IPS-18c (cell line): ENCODE measurements at regions not wholly inside any gene's neighbourhood (a gene's known extent, or its start where the extent isn't known, plus 50 kb on each side); places are given as distances from the start of the nearest gene placed in this dataset.

Experiments
- H3K4me3 ChIP-seq: 2 replicates; pipeline ENCODE4 v1.7.0; 2013; ENCODE audit warnings: low read depth, mild to moderate bottlenecking, low read length, moderate library complexity; ENCODE audit not compliant: insufficient read depth
- H3K9me3 ChIP-seq: one replicate; pipeline ENCODE4 v1.6.1; 2013; ENCODE audit warnings: mild to moderate bottlenecking, low read length, moderate library complexity; ENCODE audit not compliant: control insufficient read depth, insufficient read depth

DNA sequence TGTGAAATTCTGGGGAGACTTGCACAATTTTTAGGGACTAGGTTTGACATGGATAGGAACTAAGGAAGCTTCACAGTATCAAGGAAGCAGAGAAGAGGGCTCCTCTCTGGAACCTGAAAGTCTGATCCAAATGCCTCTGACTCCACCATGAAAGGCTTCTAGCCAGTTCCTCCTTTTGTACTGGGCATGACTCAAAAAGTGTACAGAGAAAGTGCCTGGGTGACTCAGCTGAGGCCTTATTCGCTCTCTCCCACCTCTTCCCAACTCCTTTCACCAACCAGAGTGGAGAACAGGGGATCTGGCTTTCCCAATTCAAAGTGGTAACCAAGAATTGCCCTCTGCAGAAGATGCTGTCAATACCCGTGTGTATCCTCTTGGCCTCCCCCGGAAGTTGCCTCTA is 342.9 kb upstream of the PROK2 start:
- H3K4me3 ChIP-seq, result no peak overlapping the region
- H3K9me3 ChIP-seq, result no peaks in the 10 kb centered on the region

DNA sequence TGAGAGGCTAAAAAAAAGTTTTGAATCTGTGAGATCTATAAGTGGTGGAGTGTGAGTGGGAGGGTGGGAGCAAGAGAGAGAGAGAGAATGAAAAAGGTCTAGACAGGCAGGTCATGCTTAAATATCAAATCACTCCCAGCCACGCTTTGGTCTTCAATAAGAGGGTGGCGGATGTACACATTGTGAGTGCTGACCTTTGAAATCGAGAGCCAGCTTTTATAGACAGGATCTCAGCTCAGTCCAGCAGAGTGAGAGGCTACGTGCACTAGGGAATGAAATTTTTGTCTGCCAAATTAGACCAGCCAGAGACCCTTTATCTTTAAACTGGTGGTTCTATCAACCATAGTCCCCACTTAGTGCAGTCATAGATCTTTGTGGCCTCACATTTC is 342.3 kb upstream of the PROK2 start:
- Histone ChIP-seq H3K9me3 (no peaks in the 10 kb centered on the region), H3K4me3 (no peak overlapping the region)

DNA sequence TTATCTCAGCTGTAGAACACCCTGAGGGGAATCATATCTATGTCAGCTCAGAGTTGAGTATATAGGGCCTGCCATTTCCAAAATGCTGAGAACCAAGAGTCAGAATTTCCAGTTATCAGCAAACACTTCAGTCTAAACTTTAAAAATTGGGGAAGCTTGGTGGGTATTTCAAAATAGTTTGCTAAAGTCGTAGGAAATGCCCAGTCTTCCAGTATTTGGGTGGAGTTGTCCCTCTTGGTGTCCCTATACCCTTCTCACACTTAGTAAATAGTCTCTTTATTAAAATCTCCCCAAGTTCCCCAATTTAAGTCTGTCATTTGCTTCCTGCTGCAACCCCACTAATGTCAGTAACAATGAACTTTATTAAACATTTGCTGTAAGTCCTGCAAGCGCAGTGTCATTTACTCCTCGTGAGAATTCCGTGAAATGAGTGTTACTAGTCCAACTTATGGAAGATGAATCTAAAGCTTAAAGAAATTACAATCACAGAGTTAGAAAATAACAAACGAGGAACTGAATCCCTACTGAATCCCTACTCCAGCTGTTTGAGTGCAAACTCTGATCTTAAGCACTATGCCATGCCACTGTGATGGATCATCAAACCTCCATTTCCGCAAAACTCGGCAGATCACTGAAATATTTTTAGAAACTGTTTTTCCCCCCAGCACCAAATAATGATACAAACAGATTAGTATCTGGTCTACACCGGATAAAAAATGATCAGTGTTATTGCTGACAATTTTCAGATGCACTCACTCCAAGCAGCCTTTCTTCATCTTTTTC is 341.7 kb upstream of the PROK2 start:
- Histone ChIP-seq H3K4me3 (no peak overlapping the region), H3K9me3 (no peaks in the 10 kb centered on the region)

DNA sequence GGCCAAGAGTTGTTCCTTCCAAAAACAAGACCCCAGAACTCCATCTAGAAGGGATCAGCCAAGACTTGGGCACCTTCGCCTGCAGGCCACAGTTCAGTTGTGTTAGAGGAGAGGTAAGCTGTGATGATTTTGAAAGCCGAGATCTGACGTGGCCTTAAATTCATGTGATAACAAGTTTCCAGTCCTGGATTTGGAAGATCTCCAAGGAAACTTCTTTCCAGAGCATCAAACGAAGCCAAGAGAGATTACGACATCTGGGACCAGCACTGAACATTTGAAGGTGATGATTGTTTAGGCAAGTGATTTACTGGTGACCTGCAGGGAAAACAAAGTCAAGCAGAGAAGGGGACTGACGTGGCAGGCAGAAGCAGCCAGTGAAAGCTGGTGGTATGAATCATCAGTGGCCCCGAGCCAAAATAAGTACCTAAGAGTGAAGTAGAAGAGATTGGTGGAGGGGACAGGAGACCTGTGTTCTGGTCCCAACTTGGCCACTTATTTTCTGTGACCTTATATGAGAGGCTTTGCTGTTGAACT is 339.0 kb upstream of the PROK2 start:
- no peaks in the 10 kb centered on the region for H3K9me3 ChIP-seq
- no peak overlapping the region for H3K4me3 ChIP-seq

DNA sequence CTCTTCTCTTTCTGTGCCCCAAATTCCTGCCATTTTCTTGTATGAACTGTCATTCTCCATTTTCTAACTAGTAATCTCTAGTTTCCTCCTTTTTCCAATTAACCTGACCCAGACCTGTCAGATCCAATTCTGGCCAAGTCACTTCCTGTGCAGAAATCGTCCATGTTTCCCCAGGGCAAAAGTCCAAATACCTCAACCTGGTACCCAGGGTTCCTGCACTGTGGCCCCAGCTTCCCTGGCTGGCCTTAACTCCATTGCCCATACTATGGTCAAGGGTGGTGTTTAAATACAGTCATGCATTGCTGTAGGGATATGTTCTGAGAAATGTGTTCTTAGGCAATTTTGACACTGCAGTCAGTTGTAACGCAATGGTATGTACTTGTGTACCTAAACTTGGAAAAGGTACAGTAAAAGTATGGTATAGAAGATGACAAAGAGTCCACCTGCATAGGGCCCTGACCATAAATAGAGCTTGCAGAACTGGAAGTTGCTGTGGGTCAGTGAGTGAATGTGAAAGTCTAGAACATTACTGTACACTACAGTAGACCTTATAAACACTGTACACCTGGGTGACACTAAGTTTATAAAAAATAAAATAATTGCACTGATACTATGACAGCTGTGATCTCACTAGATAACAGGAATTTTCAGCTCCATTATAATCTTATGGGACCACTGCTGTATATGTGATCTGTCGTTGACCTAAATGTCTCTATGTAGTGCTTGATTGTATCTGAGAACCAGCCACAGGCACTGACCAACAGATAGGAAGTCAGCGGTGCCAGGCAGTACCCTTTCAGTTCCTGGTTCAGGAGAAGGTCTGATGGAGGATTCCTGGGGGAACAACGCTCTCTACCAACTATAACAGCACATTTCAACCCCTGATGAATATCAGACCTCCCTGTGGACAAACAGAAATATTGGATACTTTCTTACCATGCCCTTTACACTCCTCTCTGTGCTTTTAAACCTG is 336.1 kb upstream of the PROK2 start:
- Histone ChIP-seq H3K9me3 (no peaks in the 10 kb centered on the region), H3K4me3 (no peak overlapping the region)

DNA sequence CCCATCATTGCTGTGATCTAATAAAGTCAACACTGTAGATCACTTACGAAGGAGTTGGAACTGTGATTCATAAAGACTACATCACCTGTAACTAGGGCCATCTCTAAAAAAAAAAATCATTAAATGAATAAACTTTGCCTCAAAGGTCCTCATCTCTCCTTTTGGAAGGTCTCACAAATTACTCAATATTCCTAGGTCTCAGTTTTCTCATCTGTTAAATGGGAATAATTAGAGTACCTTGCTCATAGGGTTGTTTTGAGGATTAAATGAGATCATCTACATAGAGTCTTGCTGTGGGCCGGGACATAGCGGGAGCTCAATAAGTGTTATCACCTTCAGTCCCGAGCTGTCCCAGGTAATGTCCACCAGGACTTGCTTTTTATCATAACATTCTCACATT is 335.1 kb upstream of the PROK2 start:
- H3K9me3 ChIP-seq, result no peaks in the 10 kb centered on the region
- no peak overlapping the region for H3K4me3 ChIP-seq

DNA sequence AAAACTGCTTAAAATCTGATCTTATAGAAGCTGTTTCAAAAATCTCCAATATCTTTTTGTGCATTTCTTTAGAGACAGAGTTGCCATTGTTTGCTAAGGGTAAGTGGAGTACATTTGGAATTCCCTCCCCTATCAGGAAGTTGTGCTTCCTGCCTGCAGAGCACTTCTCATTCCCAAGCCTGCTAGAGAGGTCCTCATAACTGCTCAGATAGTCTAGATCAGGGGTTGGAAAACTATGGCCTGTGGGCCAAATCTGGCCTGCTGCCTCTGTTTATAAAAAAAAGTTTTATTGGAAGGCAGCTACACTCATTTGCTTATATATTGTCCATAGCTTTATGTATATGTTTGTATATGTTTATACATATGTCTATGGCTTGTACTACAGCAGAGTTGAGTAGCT is 333.7 kb upstream of the PROK2 start:
- no peaks in the 10 kb centered on the region for H3K9me3 ChIP-seq

DNA sequence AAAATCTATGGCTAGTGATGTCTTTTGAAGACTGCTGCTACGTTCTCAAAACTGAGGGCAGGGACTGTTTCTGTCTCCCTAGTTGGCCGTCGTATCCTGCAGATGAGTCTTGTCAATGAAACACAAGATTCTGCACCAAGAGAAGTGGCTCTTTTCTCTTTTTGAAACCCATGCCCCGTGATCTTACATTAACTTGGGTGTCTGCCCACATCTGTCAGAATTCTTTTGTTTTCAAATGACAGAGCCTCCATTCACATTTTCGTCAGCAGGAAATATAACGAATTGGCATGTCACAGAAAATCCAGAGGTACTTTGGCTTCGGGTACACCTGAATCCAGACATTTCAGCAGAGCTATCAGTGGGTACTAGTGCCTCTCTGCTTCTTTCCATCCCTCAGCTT is 331.3 kb upstream of the PROK2 start:
- H3K4me3 ChIP-seq, result no peak overlapping the region
- no peaks in the 10 kb centered on the region for H3K9me3 ChIP-seq

More for the DNA sequence above, 333.7 kb upstream of the PROK2 start:
- no peak overlapping the region for H3K4me3 ChIP-seq

DNA sequence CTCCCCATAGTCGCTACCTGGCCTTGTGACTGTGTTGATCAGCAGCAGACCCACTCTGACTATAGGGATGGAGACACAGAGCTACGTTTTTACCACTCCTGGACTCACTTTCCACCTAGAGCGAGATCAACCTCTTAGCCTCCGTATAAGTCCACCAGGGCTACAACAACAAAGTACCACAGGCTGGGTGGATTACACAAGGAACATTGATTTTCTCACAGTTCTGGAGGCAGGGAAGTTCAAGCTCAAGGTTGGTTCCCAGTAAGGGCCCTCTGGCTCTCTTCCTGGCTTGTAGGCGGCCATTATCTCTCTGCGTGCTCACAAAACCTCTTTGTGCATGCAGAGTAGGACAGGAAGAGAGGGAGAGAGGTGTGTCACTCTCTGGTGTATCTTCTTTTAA is 330.4 kb upstream of the PROK2 start:
- no peak overlapping the region for H3K4me3 ChIP-seq
- no peaks in the 10 kb centered on the region for H3K9me3 ChIP-seq

DNA sequence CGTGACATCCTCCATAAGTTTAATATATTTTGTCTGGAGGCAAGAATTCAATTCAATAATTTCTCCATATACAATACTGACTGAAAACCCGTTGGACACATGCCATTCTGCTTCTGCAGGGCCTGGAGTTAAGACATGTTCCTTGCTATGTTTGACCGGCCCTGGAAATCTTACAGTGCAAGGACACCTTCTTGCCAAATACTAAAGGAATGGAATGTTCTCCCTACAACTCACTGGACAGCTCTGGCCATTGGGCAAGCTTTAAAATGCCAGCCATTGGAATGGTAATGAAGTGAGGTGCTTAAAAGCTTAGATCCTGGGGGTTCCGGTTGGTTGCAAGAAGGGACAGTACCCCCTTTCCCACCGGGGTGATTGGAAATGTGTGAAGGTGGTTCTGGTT is 329.8 kb upstream of the PROK2 start:
- Histone ChIP-seq H3K9me3 (no peaks in the 10 kb centered on the region), H3K4me3 (no peak overlapping the region)

DNA sequence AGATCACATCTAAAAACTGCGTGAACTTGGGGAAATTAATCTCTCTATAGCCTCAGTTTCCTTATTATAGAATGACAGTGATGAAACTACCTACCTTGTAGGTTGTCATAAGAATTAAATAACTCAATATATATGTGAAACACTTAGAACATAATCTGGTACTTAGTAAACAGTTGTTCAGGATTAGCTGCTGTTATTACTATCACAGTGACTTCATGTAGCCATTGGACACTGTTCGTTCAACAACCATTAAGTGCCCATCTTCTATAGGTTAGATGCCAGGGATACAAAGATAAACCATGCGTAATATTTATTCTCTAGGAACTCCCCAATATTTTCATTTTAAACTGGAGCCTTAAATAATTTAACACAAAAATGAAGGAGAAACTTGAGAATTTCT is 329.0 kb upstream of the PROK2 start:
- Histone ChIP-seq H3K4me3 (no peak overlapping the region), H3K9me3 (no peaks in the 10 kb centered on the region)

DNA sequence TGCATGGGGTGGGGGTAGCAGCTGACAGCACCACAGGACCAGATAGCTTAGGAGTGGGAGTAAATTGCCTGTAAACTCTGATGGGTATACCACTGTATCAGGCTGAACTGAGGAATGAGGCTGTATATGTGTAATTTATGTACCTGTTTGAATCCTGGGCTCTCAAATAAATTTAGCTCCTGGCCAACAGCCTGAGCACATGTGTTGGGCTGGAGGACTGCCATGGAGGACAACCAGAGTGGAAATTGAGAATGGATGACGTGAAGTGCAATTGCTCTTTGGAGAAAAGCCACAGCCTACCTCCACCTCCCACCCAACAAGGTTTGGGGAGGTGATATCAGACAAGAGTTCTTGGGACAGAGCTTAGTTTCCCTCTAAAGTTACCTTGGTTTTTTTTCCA is 328.6 kb upstream of the PROK2 start:
- Histone ChIP-seq H3K4me3 (no peak overlapping the region), H3K9me3 (no peaks in the 10 kb centered on the region)

DNA sequence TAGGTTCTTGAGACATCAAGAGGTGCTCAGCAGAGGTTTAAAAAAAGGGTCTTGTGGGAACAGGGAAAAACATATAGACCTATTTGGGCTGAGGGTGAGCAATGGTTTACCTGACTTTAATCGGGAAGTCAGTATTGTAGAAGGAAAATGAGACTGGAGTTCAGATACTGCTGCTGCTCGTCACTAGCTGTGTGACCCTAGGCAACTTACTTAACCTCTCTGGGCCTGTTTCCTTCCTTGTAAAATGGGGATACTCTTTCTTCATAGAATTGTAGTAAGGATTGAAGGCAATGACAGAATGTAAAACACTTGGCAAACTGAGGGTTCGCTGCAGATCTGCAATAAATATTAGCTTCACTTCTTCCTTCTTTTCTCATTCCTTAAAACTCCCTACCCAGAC is 327.5 kb upstream of the PROK2 start:
- H3K4me3 ChIP-seq, result no peak overlapping the region
- H3K9me3 ChIP-seq, result no peaks in the 10 kb centered on the region

DNA sequence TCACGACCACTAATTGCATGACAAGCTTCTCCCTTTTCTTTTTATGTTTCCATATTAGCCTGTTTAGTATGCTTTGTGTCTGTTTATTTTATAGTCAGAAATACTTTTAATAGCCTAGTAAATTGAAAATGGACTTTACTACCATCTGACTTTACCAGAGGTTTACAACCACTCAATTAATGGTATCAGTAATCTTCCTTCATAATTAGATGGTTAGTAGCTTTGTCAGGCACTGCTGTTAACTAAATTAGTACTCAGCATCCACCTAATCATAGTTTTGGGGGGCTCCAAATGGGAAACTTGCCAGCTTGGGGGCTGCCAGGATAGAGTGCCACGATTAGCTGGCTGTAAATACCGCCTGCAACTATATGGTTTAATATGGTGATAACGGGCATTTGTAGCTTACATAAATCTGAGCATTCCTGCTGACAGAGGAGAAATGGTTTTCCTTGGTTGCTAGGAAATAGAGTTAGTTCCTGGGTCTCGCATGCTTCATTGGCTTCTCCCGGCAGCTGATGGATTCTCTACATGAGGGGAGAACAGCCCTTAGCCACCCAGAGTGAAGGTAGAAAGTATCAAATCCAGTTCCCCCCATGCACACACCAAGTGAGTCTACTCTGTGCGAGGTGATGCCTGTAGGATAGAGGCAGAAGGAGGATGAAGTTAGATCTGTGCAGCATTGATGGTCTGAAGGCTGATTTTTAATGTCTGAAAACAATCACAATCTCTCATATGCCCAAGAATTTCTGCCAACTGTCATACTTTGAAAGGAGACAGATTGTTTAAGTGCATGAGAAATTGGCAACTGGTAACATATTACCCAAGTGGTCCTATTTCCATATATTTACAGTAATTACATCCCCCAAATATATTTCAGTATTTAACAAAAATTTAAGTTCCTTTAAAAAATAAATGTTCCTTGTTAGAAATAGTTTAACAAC is 326.6 kb upstream of the PROK2 start:
- Histone ChIP-seq H3K9me3 (no peaks in the 10 kb centered on the region), H3K4me3 (no peak overlapping the region)

DNA sequence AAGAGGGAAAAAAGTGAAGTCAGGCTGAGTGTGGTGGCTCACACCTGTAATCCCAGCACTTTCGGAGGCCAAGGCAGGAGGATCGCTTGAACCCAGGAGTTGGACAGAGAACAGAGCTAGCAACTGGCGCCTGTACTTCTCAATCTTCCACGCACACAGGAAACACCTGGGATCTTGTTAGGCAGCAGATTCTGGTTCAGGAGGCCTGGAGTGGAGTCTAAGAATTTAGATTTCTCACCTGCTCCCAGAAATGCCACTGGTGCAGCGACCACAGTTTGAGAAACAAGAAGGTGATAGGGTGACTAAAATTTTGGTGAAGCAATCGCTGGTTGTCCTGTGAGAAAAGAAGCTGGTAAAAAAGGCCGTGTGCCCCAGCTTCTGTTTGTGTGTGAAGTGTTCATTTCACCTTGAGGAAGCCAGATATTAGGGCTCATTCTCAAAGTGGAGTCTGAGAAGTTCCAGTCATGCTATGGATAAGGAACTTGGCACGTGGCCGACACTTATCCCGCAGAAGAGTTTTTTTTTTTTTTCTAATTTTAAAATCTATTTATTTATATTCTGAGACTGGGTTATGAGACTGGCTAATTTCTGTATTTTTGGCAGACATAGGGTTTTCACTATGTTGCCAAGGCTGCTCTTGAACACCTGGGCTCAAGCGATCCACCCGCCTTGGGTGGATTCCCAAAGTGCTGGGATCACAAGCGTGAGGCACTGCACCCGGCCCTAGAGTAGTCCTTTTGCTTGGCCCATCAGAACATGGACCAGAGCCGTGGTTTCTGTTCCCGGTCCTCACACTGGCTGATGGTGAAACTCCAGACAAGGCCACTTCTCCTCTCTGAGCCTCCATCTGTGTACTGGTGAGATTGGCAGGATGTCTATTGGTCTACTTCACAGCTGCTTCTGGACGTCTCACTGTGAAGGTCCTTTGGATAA is 324.6 kb upstream of the PROK2 start:
- Histone ChIP-seq H3K9me3 (no peaks in the 10 kb centered on the region), H3K4me3 (no peak overlapping the region)

DNA sequence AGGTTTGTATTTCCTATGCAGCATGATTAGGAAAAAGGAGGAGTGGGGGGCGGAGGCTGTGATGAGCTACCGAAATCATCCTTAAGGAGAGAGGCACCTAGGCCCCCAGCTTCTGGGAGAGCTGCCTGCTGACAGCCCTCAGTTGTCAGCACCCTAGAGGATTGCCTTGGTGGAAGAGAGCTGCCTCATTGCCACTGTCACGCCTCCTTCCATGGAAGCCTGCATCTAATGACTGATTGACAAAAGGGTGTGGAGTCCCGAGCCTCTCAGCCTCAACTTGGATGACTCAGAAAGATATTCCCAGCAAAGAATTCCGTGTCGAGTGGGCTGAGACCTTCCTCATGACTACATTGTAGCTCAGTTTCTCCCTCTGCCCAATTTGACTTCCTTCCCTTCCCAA is 320.4 kb upstream of the PROK2 start:
- Histone ChIP-seq H3K4me3 (no peak overlapping the region), H3K9me3 (no peaks in the 10 kb centered on the region)
